ENCODE measurements at regions not wholly inside any gene's neighbourhood (a gene's known extent, or its start where the extent isn't known, plus 50 kb on each side); places are given as distances from the start of the nearest gene placed in this dataset.

- no peak for ATAC-seq
- Histone ChIP-seq H3K4me2 (ENCODE audit: insufficient read depth, low read length) (no peak overlapping the region), H3K79me2 (ENCODE audit: control insufficient read depth, insufficient read depth, low read length) (no peaks in the 10 kb centered on the region), H3K4me3 (no peak overlapping the region), H3K27me3 (ENCODE audit: control insufficient read depth in 2 of 2, insufficient read depth in 2 of 2, low read length in 2 of 2) (no peaks in the 10 kb centered on the region), H3K36me3 (ENCODE audit: control insufficient read depth, insufficient read depth, low read length) (no peaks in the 10 kb centered on the region), H3K9ac (ENCODE audit: insufficient read depth in 1 of 2, low read depth in 2 of 2, low read length in 2 of 2) (no peak overlapping the region), H3K27ac (ENCODE audit: extremely low read depth, low read depth, low read length) (no peak overlapping the region), H3K9me3 (replicated peaks; ENCODE audit: control insufficient read depth, insufficient read depth, low read depth, low read length) (0 out of 2 replicates have a peak, but pooled peaks cover 1% of the 10 kb centered on the region), H3K9me1 (ENCODE audit: control insufficient read depth, insufficient read depth, low read length) (no peaks in the 10 kb centered on the region), H2AFZ (ENCODE audit: low read depth, low read length) (no peak overlapping the region), H4K20me1 (replicated peaks; ENCODE audit: control insufficient read depth, insufficient read depth, low read length) (no peaks in the 10 kb centered on the region), H3K4me1 (replicated peaks in 1 of 2; ENCODE audit: control insufficient read depth in 2 of 2, insufficient read depth in 2 of 2, low read length in 2 of 2) (no peaks in the 10 kb centered on the region)
- TF ChIP-seq EP300 (IDR thresholded peaks at IDR 0.05; ENCODE audit: low read length), result no peak
- no peak for TF ChIP-seq SRSF7 (optimal IDR thresholded peaks at IDR 0.05; ENCODE audit: low read depth, low read length)
- no peak for TF ChIP-seq HCFC1 (IDR thresholded peaks at IDR 0.05; ENCODE audit: low read depth, low read length)
- no peak for TF ChIP-seq TOE1 (IDR thresholded peaks at IDR 0.05; ENCODE audit: borderline replicate concordance)
- TF ChIP-seq TOE1 (CRISPR knock-in tag; IDR thresholded peaks at IDR 0.05; ENCODE audit: borderline replicate concordance, low read depth), result no peak
- TF ChIP-seq SMAD2 (IDR thresholded peaks at IDR 0.05; ENCODE audit: low read depth, low read length), result no peak
- TF ChIP-seq CREB3L1 (IDR thresholded peaks at IDR 0.05; ENCODE audit: borderline replicate concordance, low read depth), result no peak
- TF ChIP-seq ARHGAP35 (IDR thresholded peaks at IDR 0.05; ENCODE audit: partially characterized antibody), result no peak
- no peak for TF ChIP-seq ZNF655 (CRISPR knock-in tag; IDR thresholded peaks at IDR 0.05)
- TF ChIP-seq PHF20 (IDR thresholded peaks at IDR 0.05; ENCODE audit: partially characterized antibody), result no peak
- no peak for TF ChIP-seq ZNF586 (CRISPR knock-in tag; conservative IDR thresholded peaks at IDR 0.05)
- no peak for TF ChIP-seq HNRNPUL1 (IDR thresholded peaks at IDR 0.05; ENCODE audit: low read length)
- TF ChIP-seq NFXL1 (CRISPR knock-in tag; IDR thresholded peaks at IDR 0.05), result no peak
- TF ChIP-seq ZNF609 (CRISPR knock-in tag; IDR thresholded peaks at IDR 0.05; ENCODE audit: borderline replicate concordance), result no peak
- TF ChIP-seq ZNF384 (IDR thresholded peaks at IDR 0.05; ENCODE audit: low read depth, low read length), result no peak
- DNase-seq (ENCODE audit: extremely low read depth in 1 of 4, low spot score in 3 of 4), result no peak
- BruUV-seq (replicated peaks), result no TSS peak
- FAIRE-seq, result no peak
- ChIA-PET POLR2A (no interaction called here), CTCF (ENCODE audit: low intra/inter-chr PET ratio) (no interaction called here)
- in situ Hi-C loops (cut with MboI) (no loop called here), intact Hi-C loops (cut with micrococcal nuclease) (no loop called here)
- WGBS (ENCODE audit: insufficient coverage, low coverage, missing lambda C conversion rate), result 6% methylated on average over 1 of the region's 1 CpG
These were observed 287.6 kb upstream of the E2F7 start for GRCh38 chr12:77352946-77353345.
